Stimulated activated CD4-positive, alpha-beta T cell treated with anti-CD3 and anti-CD28 coated beads, Interleukin-15, amount 100 ng/mL, for 1 hour (primary cell): ENCODE measurements at regions not wholly inside any gene's neighbourhood (a gene's known extent, or its start where the extent isn't known, plus 50 kb on each side); places are given as distances from the start of the nearest gene placed in this dataset.

Experiments used
- DNase-seq, 2 donors: peaks; one replicate each; pipeline ENCODE4 v3.0.0-alpha.2; 2020; ENCODE audit warnings: low read depth in 1 of 2, low spot score in 1 of 2

DNA sequence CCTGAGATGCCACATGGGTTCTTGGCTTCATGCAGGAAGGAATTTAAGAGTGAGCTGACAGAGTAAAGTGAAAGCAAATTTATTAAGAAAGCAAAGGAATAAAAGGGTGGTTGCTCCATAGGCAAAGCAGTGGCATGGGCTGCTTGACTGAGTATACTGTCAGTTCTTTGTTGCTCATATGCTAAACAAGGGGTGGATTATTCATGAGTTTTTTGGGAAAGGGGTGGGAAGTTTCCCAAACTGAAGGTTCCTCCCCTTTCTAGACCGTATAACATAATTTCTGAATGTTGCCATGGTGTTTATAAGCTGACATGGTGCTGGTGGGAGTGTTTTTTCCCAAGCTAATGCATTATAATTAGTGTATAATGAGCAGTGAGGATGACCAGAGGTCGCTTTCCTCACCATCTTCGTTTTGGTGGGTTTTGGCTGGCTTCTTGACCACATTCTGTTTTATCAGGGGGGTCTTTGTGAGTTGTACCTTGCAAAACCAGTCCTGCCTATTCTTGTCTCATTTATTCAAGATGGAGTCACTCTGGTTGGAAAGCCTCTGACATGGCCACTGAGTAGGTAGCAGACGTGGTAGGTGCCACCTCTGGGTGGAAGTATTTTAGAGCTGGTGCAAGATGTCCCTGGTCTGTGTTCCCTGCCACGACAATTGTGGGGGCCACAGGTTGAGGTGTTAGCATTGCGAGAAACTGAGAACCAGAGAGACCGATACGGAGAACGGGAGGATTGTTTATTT, 107.5 kb upstream of the SDK1 start:
- DNase-seq: no peak

- no peak for DNase-seq
Measured at GRCh38 chr7:3194501-3195141, 106.4 kb upstream of the SDK1 start.

DNA sequence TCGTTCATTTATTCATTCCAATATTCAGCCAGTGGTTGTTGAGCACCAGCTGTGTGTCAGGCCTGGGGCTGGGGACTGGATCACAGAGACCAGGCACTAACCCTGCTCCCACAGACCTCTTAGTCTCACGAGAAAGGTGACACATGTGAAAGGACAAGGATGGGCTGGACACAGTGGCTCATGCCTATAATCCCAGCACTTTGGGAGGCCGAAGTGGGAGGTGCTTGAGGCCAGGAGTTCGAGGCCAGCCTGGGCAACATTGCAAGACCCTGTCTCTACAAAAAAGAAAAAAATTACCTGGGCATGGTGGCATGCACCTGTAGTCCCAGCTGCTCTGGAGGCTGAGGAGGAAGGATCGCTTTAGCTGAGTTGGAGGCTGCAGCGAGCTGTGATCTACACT, 105.9 kb upstream of the SDK1 start:
- no peak for DNase-seq

DNA sequence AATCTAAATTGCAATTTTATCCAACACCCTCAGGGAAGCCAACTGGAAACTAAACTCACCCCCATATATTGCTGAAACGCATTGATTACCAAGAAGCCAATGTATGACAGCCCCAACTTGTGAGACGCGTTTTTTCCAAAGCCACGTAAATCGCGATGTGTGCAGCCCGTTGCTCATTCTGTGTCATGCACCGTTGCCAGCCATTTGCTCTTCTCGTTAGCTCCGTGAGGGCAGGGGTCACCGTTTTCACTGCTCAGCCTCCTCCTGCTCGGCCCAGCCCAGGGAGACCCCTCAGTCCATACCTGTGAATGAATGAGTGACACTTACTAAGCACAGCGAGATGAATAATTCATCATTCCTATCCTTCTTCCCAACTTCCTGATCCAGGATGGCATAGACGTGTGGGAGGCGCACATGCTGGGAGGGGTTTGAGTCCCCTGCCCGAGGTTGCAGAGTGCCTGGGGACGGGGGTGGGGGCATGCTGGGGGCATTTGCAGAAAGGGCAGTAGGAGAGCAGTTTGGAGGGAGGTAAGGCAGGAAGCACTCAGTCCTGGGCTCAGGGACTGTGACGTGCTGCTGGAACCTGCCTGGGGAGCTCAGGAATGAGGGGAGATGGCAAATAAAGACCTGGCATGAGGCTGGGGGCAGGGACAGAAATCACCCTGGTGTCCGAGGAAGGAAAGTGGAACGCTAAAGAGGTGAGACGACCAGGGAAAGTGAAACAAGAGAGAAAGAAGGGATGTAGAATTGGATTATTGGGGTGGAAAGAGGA, 104.2 kb upstream of the SDK1 start:
- DNase-seq: no peak

DNA sequence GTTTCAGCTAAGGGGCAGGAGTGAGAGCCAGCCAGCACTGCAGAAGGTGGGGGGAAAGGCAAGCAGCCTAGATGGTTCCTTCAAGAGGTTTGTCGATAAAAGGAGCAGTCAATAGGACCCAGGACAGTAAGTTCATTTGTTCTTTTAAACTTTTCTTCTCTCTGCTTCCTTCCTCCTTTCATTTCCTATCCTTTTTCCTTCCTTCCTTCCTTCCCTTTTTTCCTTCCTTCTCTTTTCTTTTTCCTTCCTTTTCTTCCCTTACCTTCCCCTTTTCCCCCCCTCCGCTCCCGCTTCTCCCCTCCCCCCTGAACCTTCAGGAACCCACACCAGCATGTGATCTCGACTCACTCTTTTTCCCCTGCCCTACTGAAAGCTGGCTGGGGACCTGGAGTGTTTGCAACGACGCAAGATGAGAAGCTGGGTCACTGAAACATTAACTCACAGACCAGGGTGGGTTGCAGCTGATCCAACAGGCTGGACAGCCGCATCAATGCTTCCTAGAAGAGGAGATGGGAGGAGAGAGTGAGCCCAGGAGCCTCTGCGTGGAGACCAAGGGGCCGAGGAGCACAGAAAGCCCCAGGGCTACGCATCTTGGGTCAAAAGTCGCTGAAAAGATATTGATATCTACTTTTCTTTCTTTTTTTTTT, 103.4 kb upstream of the SDK1 start:
- no peak for DNase-seq

DNA sequence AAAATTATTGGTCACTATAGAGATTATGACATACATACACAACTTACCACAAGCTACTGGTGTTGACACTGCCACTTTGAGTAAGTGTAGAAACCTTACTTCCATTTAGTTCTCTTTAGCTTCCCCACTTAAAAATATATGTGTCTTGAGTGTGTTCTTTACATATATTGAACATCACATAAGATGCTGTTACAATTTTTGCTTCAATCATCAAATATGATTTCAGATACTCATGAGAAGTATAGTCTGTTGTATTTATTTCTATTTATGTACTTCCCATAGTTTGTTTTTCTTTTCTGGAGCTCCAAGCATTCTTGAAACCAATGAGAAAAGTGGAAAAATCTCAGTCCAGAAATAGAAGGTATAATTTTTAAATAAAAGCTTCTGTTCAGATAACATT, 102.7 kb upstream of the SDK1 start:
- no peak for DNase-seq

DNA sequence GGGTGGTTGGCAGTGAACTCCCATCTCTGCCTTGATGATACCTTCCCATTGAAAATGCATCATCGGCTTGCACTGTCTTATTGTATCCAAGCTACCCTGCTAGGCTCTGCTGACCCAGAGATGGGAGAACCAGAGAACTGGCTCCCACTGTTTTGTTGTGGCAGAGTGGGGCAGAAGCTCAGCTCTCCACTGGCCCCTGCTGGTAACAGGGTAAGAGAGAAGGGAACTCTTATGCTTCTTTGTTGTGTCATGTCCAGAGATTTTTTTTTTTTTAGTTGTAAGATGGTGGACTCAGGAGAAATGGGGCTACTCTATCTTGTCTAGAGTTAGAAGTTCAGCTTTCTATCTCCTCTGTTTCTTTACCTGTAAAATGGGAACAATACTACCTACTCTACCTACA, 100.5 kb upstream of the SDK1 start:
- DNase-seq: no peak

DNA sequence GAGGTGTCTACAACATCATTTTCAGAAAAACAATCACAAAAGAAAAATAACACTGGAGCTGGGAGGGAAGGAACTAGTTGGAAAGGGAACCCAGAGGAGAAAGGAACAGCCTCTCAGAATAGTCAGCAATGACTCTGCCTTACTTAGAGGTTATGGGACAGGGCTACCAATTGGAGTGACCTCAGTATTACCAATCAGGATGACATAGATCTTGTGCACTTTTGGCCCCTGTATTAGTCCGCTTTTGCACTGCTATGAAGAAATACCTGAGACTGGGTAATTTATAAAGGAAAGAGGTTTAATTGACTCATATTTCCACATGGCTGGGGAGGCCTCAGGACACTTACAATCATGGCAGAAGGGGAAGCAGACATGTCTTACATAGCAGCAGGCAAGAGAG, 99.7 kb upstream of the SDK1 start:
- no peak for DNase-seq

- DNase-seq: no peak
Measured at GRCh38 chr7:3201937-3202710, 98.9 kb upstream of the SDK1 start.

GRCh38 chr7:3204526-3204925, 96.5 kb upstream of the SDK1 start:
- no peak for DNase-seq

GRCh38 chr7:3206101-3206500, 95.0 kb upstream of the SDK1 start:
- DNase-seq: no peak

GRCh38 chr7:3206771-3207191, 94.3 kb upstream of the SDK1 start:
- DNase-seq: no peak

- no peak for DNase-seq
Measured at GRCh38 chr7:3207387-3207902, 93.6 kb upstream of the SDK1 start.

DNA sequence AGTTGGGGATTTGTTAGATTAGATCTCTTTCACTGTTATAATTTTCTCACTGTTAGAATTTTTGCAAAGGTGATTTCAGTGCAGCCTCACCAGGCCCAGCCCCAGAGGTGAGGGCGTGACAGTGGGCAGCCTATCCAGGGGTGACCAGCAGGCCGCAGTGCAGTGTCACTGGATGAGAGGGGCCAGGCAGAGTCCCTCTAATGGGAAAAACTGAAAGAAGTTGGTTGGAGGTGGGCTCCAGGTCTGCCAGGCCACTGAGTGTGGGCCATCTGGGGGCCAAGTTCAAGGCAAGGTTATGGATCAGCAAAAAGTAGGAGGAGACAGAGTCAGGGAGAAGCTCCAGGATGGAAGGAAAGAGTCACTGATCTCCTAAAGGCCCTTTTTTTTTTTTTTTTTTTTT, 90.5 kb upstream of the SDK1 start:
- DNase-seq: no peak

DNA sequence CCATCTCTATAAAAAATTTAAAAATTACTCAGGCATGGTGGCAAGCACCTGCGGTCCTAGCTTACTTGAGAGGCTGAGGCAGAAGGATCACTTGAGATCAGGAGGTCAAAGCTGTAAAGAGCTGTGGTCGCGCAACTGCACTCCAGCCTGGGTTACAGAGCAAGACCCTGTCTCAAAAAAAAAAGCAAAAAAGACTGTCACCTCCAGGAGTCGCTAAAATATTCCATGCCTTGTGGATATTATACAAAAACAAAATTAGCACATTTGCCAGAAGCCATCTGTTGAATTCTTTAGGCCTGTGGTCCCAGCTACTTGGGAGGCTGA, 87.0 kb upstream of the SDK1 start:
- no peak for DNase-seq

- DNase-seq: no peak
Measured at GRCh38 chr7:3215624-3216585, 85.1 kb upstream of the SDK1 start.

DNA sequence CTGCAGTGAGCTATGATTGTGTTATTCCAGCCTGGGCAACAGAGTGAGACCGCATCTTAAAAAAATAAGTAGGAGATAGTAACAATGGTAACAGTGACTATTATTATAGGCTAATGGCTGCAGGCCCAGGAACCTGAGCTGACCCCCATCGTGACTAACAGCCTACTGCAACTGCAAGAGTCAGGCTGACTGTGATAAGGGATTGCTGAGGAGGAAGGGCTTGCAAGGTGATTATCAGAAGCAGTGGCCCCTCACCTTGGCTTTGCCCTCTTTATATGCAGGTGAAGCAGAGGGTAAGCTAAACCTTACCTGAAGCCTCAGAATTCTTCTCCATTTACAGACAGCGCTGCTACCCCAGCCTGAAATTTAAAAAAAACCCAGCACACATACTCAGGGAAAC, 83.9 kb upstream of the SDK1 start:
- no peak for DNase-seq

DNA sequence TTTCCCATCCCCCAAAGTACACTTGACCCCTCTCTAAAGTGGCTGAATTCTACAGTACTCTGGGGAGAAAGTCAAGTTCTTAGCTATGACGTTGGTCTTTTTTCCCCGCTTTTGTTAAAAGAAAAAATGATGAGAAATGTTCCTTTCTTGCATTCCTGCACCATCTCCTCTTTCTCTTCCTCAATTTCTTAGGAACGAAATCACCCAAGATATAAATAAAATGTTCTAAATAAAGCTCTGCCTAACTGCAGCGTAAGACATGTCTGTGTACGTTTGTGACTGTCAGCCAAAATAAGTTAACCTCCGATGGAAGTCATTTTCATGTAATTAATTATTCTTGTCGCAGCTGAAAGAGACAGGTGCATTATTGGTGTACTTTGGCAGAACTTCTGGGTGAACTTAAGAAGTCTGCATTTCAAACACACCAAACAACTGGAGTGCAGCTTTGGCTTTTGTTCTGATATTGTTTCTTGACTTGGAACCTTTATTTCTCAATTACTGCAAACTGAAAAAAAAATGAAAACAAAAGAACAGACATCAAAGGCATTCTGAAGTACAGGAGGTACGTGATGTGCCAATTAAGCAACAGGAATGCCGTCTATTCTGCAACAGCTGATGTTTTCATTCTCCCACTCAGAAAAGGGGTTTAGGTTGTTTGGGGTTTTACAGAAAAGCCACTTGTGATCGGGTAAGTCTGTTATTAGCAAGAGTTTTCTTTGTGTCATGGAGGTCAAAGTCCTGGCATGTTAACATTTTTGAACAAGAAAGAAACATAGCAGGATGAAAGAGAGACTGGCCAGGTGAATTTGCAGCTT, 82.4 kb upstream of the SDK1 start:
- no peak for DNase-seq

- no peak for DNase-seq
Measured at GRCh38 chr7:3229904-3230470, 71.1 kb upstream of the SDK1 start.
